IMR-90 (cell line): ENCODE measurements at regions not wholly inside any gene's neighbourhood (a gene's known extent, or its start where the extent isn't known, plus 50 kb on each side); places are given as distances from the start of the nearest gene placed in this dataset.

Source experiments
- ATAC-seq: fragments of 200-7000 bp; cut with Tn5 transposase; 2 replicates; pipeline ENCODE4 v1.9.1; 2020; ENCODE audit warnings: low read depth, mild to moderate bottlenecking, moderate library complexity
- BruUV-seq: library from RNA; stranded (reverse); fragments of 400-500 nt; replicated peaks from 2 replicates; lab custom pipeline; 2021; lab: Mats Ljungman, UMichigan
- CTCF ChIA-PET: fragments of 300-600 bp; formaldehyde crosslinking; extraction: SDS; loops from one replicate; lab custom pipeline; 2021; ENCODE audit warnings: antibody characterized with exemption; lab: Yijun Ruan, JAX
- POLR2A ChIA-PET: fragments of 300-600 bp; sonication (Branson Sonifier 250); formaldehyde crosslinking; loops from one replicate; lab custom pipeline; 2022; ENCODE audit warnings: antibody characterized with exemption; ENCODE audit not compliant: unreplicated experiment; lab: Charles Lee
- DNase-seq: peaks from one replicate; pipeline ENCODE4 v3.0.0; 2013
- H2AFZ ChIP-seq: replicated peaks from 2 replicates; pipeline ENCODE3; 2013; ENCODE audit warnings: low read length, mild to moderate bottlenecking; ENCODE audit not compliant: poor library complexity
- H2AK5ac ChIP-seq: 2 replicates; pipeline ENCODE4 v1.6.1; 2013; ENCODE audit warnings: low read depth, low read length, inconsistent platforms
- H2AK9ac ChIP-seq: replicated peaks from 2 replicates; pipeline ENCODE3; 2013; ENCODE audit warnings: mild to moderate bottlenecking, low read depth, low read length, moderate library complexity; ENCODE audit not compliant: poor library complexity
- H2BK120ac ChIP-seq: 2 replicates; pipeline ENCODE4 v1.6.1; 2013; ENCODE audit warnings: low read depth, low read length, inconsistent platforms
- H2BK15ac ChIP-seq: 3 replicates; pipeline ENCODE4 v1.6.1; 2013; ENCODE audit warnings: low read depth, low read length, inconsistent platforms
- H2BK20ac ChIP-seq: 2 replicates; pipeline ENCODE4 v1.6.1; 2013; ENCODE audit warnings: low read depth, mild to moderate bottlenecking, inconsistent platforms, low read length, moderate library complexity
- H2BK5ac ChIP-seq: 2 replicates; pipeline ENCODE4 v1.6.1; 2013; ENCODE audit warnings: mild to moderate bottlenecking, low read depth, low read length, inconsistent platforms; ENCODE audit not compliant: poor library complexity, severe bottlenecking
- H3K14ac ChIP-seq: replicated peaks from 2 replicates; pipeline ENCODE4 v1.6.1; 2013; ENCODE audit warnings: low read depth, low read length, inconsistent platforms
- H3K18ac ChIP-seq: 2 replicates; pipeline ENCODE4 v1.6.1; 2013; ENCODE audit warnings: low read depth, low read length, control low read depth
- H3K23ac ChIP-seq: 2 replicates; pipeline ENCODE4 v1.6.1; 2013; ENCODE audit warnings: low read depth, low read length, inconsistent platforms
- H3K27ac ChIP-seq: 2 replicates; pipeline ENCODE4 v1.5.1; 2013; ENCODE audit warnings: mild to moderate bottlenecking, control low read depth, low read length; ENCODE audit not compliant: insufficient read depth
- H3K27me3 ChIP-seq: 2 replicates; pipeline ENCODE4 v1.6.1; 2013; ENCODE audit warnings: low read length; ENCODE audit not compliant: control insufficient read depth, insufficient read depth
- H3K36me3 ChIP-seq: 2 replicates; pipeline ENCODE4 v1.6.1; 2013; ENCODE audit warnings: low read length, mixed read lengths; ENCODE audit not compliant: control insufficient read depth, insufficient read depth
- H3K4ac ChIP-seq: 2 replicates; pipeline ENCODE4 v1.6.1; 2013; ENCODE audit warnings: low read depth, low read length, inconsistent platforms
- H3K4me1 ChIP-seq: 2 replicates; pipeline ENCODE4 v1.6.1; 2013; ENCODE audit warnings: low read length, mixed read lengths; ENCODE audit not compliant: control insufficient read depth, insufficient read depth
- H3K4me2 ChIP-seq: 2 replicates; pipeline ENCODE4 v1.6.1; 2013; ENCODE audit warnings: low read depth, mild to moderate bottlenecking, control low read depth, low read length, moderate library complexity
- H3K4me3 ChIP-seq: 2 replicates; pipeline ENCODE4 v1.5.1; 2013; ENCODE audit warnings: low read depth, mild to moderate bottlenecking, control low read depth, low read length, moderate library complexity; ENCODE audit not compliant: insufficient read depth
- H3K56ac ChIP-seq: 2 replicates; pipeline ENCODE4 v1.6.1; 2013; ENCODE audit warnings: low read length, inconsistent platforms; ENCODE audit not compliant: insufficient read depth; ENCODE audit errors: extremely low read depth
- H3K79me1 ChIP-seq, 2 experiments: 2 replicates each; pipeline ENCODE4 v1.6.1; 2013; ENCODE audit warnings: low read length in 2 of 2, inconsistent platforms in 1 of 2, low read depth in 1 of 2
- H3K9ac ChIP-seq: 2 replicates; pipeline ENCODE4 v1.6.1; 2013; ENCODE audit warnings: low read depth, low read length, control low read depth
- H3K9me1 ChIP-seq: 2 replicates; pipeline ENCODE4 v1.6.1; 2013; ENCODE audit warnings: low read length, inconsistent platforms; ENCODE audit not compliant: insufficient read depth
- H3K9me3 ChIP-seq: 2 replicates; pipeline ENCODE4 v1.6.1; 2013; ENCODE audit warnings: low read length; ENCODE audit not compliant: control insufficient read depth, insufficient read depth
- H4K20me1 ChIP-seq: 2 replicates; pipeline ENCODE4 v1.6.1; 2013; ENCODE audit warnings: low read length, inconsistent platforms; ENCODE audit not compliant: insufficient read depth
- H4K5ac ChIP-seq: 2 replicates; pipeline ENCODE4 v1.6.1; 2013; ENCODE audit warnings: mild to moderate bottlenecking, low read depth, low read length, control low read depth
- H4K8ac ChIP-seq, 2 experiments: 2 replicates each; pipeline ENCODE4 v1.6.1; 2013; ENCODE audit warnings: low read depth in 2 of 2, low read length in 2 of 2, control low read depth in 1 of 2, inconsistent platforms in 1 of 2
- H4K91ac ChIP-seq: 2 replicates; pipeline ENCODE4 v1.6.1; 2013; ENCODE audit warnings: low read depth, low read length, inconsistent platforms; ENCODE audit not compliant: insufficient read depth
- BHLHE40 ChIP-seq: fragments of 150-350 bp; IDR thresholded peaks from 2 replicates; pipeline ENCODE4 v1.6.1; 2016; ENCODE audit warnings: mild to moderate bottlenecking, low read depth, low read length
- CEBPB ChIP-seq: IDR thresholded peaks from 2 replicates; pipeline ENCODE4 v1.6.1; 2012; ENCODE audit warnings: low read depth, low read length, improper control_type of control experiment
- CHD1 ChIP-seq: IDR thresholded peaks from 2 replicates; pipeline ENCODE4 v1.6.1; 2012; ENCODE audit warnings: low read depth, low read length, improper control_type of control experiment
- ELK1 ChIP-seq: fragments of 150-350 bp; IDR thresholded peaks from 2 replicates; pipeline ENCODE4 v1.6.1; 2016; ENCODE audit warnings: low read depth, mild to moderate bottlenecking, low read length, moderate library complexity, borderline replicate concordance
- FOS ChIP-seq: fragments of 150-350 bp; IDR thresholded peaks from 2 replicates; pipeline ENCODE4 v1.6.1; 2016; ENCODE audit warnings: low read depth, low read length
- MAFK ChIP-seq: IDR thresholded peaks from 2 replicates; pipeline ENCODE4 v1.6.1; 2012; ENCODE audit warnings: low read depth, low read length, improper control_type of control experiment
- MAZ ChIP-seq: IDR thresholded peaks from 2 replicates; pipeline ENCODE4 v1.6.1; 2012; ENCODE audit warnings: low read depth, mild to moderate bottlenecking, low read length, improper control_type of control experiment, moderate library complexity, borderline replicate concordance
- MXI1 ChIP-seq: IDR thresholded peaks from 2 replicates; pipeline ENCODE4 v1.6.1; 2012; ENCODE audit warnings: low read depth, mild to moderate bottlenecking, low read length, moderate library complexity, borderline replicate concordance
- NFE2L2 ChIP-seq: fragments of 150-350 bp; IDR thresholded peaks from 2 replicates; pipeline ENCODE4 v1.6.1; 2016; ENCODE audit warnings: low read depth, mild to moderate bottlenecking, low read length
- POLR2A ChIP-seq: IDR thresholded peaks from 2 replicates; pipeline ENCODE4 v1.6.1; 2012; ENCODE audit warnings: mild to moderate bottlenecking, low read depth, low read length
- RAD21 ChIP-seq: IDR thresholded peaks from 2 replicates; pipeline ENCODE4 v1.6.1; 2012; ENCODE audit warnings: low read length, improper control_type of control experiment
- RCOR1 ChIP-seq: IDR thresholded peaks from 2 replicates; pipeline ENCODE4 v1.6.1; 2012; ENCODE audit warnings: mild to moderate bottlenecking, low read length, improper control_type of control experiment; ENCODE audit not compliant: insufficient replicate concordance
- RFX5 ChIP-seq: IDR thresholded peaks from 2 replicates; pipeline ENCODE4 v1.8.0; 2012; ENCODE audit warnings: low read depth, mild to moderate bottlenecking, low read length, moderate library complexity
- SMC3 ChIP-seq: fragments of 150-350 bp; IDR thresholded peaks from 2 replicates; pipeline ENCODE4 v1.6.1; 2016; ENCODE audit warnings: low read depth, mild to moderate bottlenecking, antibody characterized with exemption, low read length, moderate library complexity
- WGBS, 2 experiments: methylation state at CpG; one replicate each; pipeline versions ENCODE4 v1.1.5 to v1.1.7; 2013; ENCODE audit warnings: missing lambda C conversion rate in 2 of 2; ENCODE audit not compliant: insufficient read length in 1 of 2; ENCODE audit errors: extremely low coverage in 2 of 2; 5-methylcytosine and 5-hydroxymethylcytosine counted together
- dilution Hi-C: fragments of 300-500 bp; cut with HindIII; formaldehyde crosslinking; loops from one replicate; pipeline ENCODE4 v1.14.3; 2018; ENCODE audit warnings: low sequenced_read_pairs; ENCODE audit not compliant: unreplicated experiment
- in situ Hi-C: fragments of 300-500 bp; cut with MboI; formaldehyde crosslinking; loops from 3 replicates; pipeline ENCODE4 v1.14.3; 2019; ENCODE audit warnings: low sequenced_read_pairs, inconsistent platforms, mixed read lengths
- intact Hi-C: fragments of 100-400 bp; cut with micrococcal nuclease; formaldehyde crosslinking; loops from 2 replicates; pipeline ENCODE4 v1.10.0; 2022
- TF ChIP-seq, protein P1 (sequence below): conservative IDR thresholded peaks from 2 replicates; pipeline ENCODE4 v1.5.1; 2012; ENCODE audit warnings: mild to moderate bottlenecking, low read depth, low read length, improper control_type of control experiment
- TF ChIP-seq, protein P2 (sequence below): fragments of 150-350 bp; IDR thresholded peaks from 2 replicates; pipeline ENCODE4 v1.6.1; 2017; ENCODE audit warnings: mild to moderate bottlenecking, antibody characterized with exemption, low read length, low read depth

- H2BK120ac ChIP-seq: no peak overlapping the region
- H2AFZ ChIP-seq: no peak overlapping the region
- no peaks in the 10 kb centered on the region for H3K27me3 ChIP-seq
- H2AK9ac ChIP-seq: no peak overlapping the region
- H3K14ac ChIP-seq: no peak overlapping the region
- TF ChIP-seq ELK1 (no peak), RCOR1 (no peak), POLR2A (no peak), BHLHE40 (no peak), FOS (no peak), CHD1 (no peak), CEBPB (no peak), NFE2L2 (no peak), MAFK (no peak), SMC3 (no peak), RFX5 (no peak), MXI1 (no peak), RAD21 (no peak), MAZ (no peak)
- TF ChIP-seq, protein P1, sequence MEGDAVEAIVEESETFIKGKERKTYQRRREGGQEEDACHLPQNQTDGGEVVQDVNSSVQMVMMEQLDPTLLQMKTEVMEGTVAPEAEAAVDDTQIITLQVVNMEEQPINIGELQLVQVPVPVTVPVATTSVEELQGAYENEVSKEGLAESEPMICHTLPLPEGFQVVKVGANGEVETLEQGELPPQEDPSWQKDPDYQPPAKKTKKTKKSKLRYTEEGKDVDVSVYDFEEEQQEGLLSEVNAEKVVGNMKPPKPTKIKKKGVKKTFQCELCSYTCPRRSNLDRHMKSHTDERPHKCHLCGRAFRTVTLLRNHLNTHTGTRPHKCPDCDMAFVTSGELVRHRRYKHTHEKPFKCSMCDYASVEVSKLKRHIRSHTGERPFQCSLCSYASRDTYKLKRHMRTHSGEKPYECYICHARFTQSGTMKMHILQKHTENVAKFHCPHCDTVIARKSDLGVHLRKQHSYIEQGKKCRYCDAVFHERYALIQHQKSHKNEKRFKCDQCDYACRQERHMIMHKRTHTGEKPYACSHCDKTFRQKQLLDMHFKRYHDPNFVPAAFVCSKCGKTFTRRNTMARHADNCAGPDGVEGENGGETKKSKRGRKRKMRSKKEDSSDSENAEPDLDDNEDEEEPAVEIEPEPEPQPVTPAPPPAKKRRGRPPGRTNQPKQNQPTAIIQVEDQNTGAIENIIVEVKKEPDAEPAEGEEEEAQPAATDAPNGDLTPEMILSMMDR: no peak
- TF ChIP-seq, protein P2, sequence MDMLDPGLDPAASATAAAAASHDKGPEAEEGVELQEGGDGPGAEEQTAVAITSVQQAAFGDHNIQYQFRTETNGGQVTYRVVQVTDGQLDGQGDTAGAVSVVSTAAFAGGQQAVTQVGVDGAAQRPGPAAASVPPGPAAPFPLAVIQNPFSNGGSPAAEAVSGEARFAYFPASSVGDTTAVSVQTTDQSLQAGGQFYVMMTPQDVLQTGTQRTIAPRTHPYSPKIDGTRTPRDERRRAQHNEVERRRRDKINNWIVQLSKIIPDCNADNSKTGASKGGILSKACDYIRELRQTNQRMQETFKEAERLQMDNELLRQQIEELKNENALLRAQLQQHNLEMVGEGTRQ: no peak
- H3K23ac ChIP-seq: no peak overlapping the region
- no peak overlapping the region for H2BK5ac ChIP-seq
- H2BK15ac ChIP-seq: no peak overlapping the region
- no peaks in the 10 kb centered on the region for H4K20me1 ChIP-seq
- H3K56ac ChIP-seq: no peak overlapping the region
- no peaks in the 10 kb centered on the region for H3K79me1 ChIP-seq
- ChIA-PET CTCF (no interaction called here), POLR2A (no interaction called here)
- no peak overlapping the region for H2AK5ac ChIP-seq
- no peaks in the 10 kb centered on the region for H3K36me3 ChIP-seq
- no peak overlapping the region for H4K8ac ChIP-seq
- no peak overlapping the region for H3K9ac ChIP-seq
- H4K5ac ChIP-seq: no peak overlapping the region
- WGBS, 2 experiments: no CpG with 5 or more reads among the region's 4 CpGs
- H3K4me1 ChIP-seq: no peaks in the 10 kb centered on the region
- no peak overlapping the region for H3K4ac ChIP-seq
- no peak overlapping the region for H4K91ac ChIP-seq
- H3K4me3 ChIP-seq: no peak overlapping the region
- H2BK20ac ChIP-seq: no peak overlapping the region
- DNase-seq: no peak
- H3K4me2 ChIP-seq: no peak overlapping the region
- in situ Hi-C loops (no loop called here), intact Hi-C loops (no loop called here), dilution Hi-C loops (no loop called here)
- BruUV-seq: no TSS peak
- no peak for ATAC-seq
- no peak overlapping the region for H3K27ac ChIP-seq
- H3K9me3 ChIP-seq: peaks cover 10% of the 10 kb centered on the region; the same call in 1 of the 2 replicates
- H3K9me1 ChIP-seq: no peaks in the 10 kb centered on the region
- no peak overlapping the region for H3K18ac ChIP-seq
Observed at GRCh38 chr19:28618504-28618903, 594.4 kb downstream of the UQCRFS1 start.
